HL-60 (cell line): ENCODE measurements at regions not wholly inside any gene's neighbourhood (a gene's known extent, or its start where the extent isn't known, plus 50 kb on each side); places are given as distances from the start of the nearest gene placed in this dataset.
"Not testable (repeated sequence)": the region's sequence is repeated elsewhere in the genome, so short reads cannot be mapped to it uniquely, and the experiment has no call there.

Experiments
- DNase-seq, 2 experiments: peaks; one replicate each; pipeline ENCODE4 v3.0.0-alpha.2; 2010 to 2020; ENCODE audit warnings: low read depth in 1 of 2, low spot score in 1 of 2
- H3K27ac ChIP-seq: fragments of 250-450 bp; sonication (Bioruptor Pico); replicated peaks from 2 replicates; pipeline ENCODE4 v1.5.1; 2020; ENCODE audit warnings: mild to moderate bottlenecking, moderate library complexity
- H3K27me3 ChIP-seq: fragments of 250-450 bp; sonication (Bioruptor Pico); 2 replicates; pipeline ENCODE4 v1.5.1; 2021; ENCODE audit warnings: mild to moderate bottlenecking, moderate library complexity; ENCODE audit not compliant: insufficient read depth, poor library complexity, severe bottlenecking
- H3K4me3 ChIP-seq: replicated peaks from 2 replicates; pipeline ENCODE4 v1.5.1; 2011; ENCODE audit warnings: mild to moderate bottlenecking, control low read depth, low read length; ENCODE audit not compliant: insufficient read depth
- GABPA ChIP-seq: IDR thresholded peaks from 2 replicates; pipeline ENCODE4 v1.6.1; 2012; ENCODE audit warnings: low read depth
- POLR2AphosphoS5 ChIP-seq: IDR thresholded peaks from 2 replicates; pipeline ENCODE4 v1.6.1; 2012; ENCODE audit warnings: low read depth
- SPI1 ChIP-seq: IDR thresholded peaks from 2 replicates; pipeline ENCODE4 v1.6.1; 2012; ENCODE audit warnings: low read depth, mild to moderate bottlenecking, borderline replicate concordance
- TF ChIP-seq, protein P1 (sequence below): IDR thresholded peaks from 2 replicates; pipeline ENCODE4 v1.6.1; 2012; ENCODE audit warnings: low read depth; ENCODE audit not compliant: insufficient replicate concordance
- TF ChIP-seq, protein P2 (sequence below): IDR thresholded peaks from one replicate; pipeline ENCODE4 v1.5.1; 2011; ENCODE audit warnings: low read length, control low read depth, inconsistent platforms; ENCODE audit not compliant: insufficient read depth

DNA sequence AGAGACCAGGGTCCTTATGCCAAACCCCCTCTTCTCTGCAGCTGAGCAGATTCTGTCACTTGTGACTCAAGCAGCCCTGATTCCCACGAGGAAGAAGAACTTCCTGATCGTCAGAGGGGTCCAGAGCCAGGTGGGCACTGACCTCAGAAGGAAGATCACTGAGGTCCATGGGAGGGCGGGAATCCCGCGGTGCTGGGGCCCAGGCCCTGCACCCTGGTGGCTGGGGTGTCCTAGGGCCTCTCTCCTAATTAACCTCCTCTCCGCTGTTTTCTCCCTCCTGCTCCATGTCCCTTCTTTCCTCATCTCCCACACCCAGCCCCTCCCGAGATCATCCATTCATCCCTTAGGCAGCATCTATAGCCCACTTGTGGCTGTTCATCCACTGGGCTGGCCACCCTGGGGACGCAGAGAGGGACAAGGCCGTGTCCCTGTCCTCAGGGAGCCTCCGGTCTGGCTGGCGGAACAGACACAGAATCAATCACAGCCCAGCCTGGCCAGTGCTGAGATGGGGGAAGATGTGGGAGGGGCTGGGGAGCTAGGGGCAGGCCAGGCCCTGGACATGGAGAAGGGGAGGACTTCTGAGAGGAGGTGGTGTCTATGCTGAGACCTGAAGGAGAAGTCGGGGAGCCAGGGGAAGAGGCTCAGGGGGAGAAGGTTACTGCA lies 638.3 kb downstream of the MATN1 start:
- no peak overlapping the region for H3K4me3 ChIP-seq
- H3K27ac ChIP-seq, result no peak overlapping the region
- TF ChIP-seq GABPA (no peak), POLR2AphosphoS5 (no peak)
- DNase-seq, result no peak
- H3K27me3 ChIP-seq, result no peaks in the 10 kb centered on the region

DNA sequence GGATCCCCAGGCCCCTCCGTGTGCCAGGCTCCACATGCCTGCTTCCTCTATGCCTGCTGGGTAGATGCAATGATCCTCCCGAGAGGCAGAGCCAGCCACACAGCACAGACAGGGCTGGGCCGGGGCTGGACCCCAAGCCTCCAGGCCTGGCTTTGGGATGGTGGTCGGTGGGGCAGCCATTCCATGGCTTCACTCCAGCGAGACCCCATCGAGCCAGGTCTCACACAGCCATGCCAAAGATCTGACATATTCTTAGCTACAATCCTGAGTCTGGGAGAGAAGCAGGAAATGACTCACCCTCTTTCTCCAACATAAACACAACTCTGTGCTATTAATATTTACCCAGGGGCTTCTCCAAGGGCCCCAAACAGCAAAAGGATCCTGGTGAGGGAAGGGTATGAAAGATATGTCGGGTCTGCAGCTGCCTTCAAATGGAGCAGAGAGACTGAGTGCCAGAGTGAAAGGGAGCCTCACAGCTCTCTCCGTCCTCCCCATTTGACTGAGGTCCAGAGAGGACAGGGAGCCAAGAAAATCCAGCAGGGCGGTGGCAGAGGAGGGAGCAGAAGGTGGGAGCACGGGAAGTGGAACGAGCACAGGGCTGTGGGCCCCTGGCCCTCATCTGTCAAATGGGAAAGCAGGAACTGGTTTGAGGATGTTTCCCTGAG lies 639.5 kb downstream of the MATN1 start:
- DNase-seq, result no peak
- TF ChIP-seq POLR2AphosphoS5 (no peak), GABPA (no peak), SPI1 (no peak)
- TF ChIP-seq, protein P1, sequence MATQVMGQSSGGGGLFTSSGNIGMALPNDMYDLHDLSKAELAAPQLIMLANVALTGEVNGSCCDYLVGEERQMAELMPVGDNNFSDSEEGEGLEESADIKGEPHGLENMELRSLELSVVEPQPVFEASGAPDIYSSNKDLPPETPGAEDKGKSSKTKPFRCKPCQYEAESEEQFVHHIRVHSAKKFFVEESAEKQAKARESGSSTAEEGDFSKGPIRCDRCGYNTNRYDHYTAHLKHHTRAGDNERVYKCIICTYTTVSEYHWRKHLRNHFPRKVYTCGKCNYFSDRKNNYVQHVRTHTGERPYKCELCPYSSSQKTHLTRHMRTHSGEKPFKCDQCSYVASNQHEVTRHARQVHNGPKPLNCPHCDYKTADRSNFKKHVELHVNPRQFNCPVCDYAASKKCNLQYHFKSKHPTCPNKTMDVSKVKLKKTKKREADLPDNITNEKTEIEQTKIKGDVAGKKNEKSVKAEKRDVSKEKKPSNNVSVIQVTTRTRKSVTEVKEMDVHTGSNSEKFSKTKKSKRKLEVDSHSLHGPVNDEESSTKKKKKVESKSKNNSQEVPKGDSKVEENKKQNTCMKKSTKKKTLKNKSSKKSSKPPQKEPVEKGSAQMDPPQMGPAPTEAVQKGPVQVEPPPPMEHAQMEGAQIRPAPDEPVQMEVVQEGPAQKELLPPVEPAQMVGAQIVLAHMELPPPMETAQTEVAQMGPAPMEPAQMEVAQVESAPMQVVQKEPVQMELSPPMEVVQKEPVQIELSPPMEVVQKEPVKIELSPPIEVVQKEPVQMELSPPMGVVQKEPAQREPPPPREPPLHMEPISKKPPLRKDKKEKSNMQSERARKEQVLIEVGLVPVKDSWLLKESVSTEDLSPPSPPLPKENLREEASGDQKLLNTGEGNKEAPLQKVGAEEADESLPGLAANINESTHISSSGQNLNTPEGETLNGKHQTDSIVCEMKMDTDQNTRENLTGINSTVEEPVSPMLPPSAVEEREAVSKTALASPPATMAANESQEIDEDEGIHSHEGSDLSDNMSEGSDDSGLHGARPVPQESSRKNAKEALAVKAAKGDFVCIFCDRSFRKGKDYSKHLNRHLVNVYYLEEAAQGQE, result no peak
- TF ChIP-seq, protein P2, sequence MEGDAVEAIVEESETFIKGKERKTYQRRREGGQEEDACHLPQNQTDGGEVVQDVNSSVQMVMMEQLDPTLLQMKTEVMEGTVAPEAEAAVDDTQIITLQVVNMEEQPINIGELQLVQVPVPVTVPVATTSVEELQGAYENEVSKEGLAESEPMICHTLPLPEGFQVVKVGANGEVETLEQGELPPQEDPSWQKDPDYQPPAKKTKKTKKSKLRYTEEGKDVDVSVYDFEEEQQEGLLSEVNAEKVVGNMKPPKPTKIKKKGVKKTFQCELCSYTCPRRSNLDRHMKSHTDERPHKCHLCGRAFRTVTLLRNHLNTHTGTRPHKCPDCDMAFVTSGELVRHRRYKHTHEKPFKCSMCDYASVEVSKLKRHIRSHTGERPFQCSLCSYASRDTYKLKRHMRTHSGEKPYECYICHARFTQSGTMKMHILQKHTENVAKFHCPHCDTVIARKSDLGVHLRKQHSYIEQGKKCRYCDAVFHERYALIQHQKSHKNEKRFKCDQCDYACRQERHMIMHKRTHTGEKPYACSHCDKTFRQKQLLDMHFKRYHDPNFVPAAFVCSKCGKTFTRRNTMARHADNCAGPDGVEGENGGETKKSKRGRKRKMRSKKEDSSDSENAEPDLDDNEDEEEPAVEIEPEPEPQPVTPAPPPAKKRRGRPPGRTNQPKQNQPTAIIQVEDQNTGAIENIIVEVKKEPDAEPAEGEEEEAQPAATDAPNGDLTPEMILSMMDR, result no peak
- Histone ChIP-seq H3K27ac (no peak overlapping the region), H3K27me3 (no peaks in the 10 kb centered on the region), H3K4me3 (no peak overlapping the region)

DNA sequence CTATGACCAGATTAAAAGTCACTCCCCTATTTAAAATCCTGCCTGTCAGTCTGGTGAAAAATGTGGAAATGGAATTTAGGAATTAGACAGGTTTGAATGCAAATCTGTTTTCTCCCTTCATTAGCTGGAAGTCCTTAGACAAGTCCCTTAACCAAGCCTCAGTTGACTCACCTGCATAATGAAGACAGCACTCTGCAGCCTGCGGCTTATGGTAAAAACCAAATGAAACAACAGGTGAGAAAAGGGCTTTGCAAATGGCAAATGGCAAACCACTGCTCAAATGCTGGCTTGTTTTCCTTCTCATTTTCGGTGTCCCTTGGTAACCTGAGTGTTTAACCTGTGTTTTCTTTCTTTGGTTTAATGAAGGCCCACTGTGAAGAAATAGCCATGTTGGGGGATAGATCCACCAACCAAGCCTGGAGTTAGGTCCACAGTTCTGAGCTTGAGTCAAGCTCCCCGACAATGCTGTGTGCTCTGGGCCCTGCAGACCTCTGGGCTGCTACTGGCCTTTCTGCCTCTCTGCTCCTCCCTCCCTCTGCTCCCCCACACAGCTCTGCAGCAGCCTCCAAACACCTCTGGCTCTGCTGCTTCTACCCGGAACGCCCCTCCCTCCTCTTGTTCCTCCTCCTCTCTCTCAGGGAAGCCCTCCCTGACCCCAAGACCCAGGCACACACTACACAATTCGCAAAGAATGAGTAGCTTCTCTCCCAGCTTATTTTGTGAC lies 641.8 kb downstream of the MATN1 start:
- H3K27ac ChIP-seq, result no peak overlapping the region
- no peak for DNase-seq
- no peaks in the 10 kb centered on the region for H3K27me3 ChIP-seq
- no peak overlapping the region for H3K4me3 ChIP-seq
- TF ChIP-seq, protein P1, result no peak
- no peak for TF ChIP-seq POLR2AphosphoS5
- TF ChIP-seq SPI1, result no peak
- TF ChIP-seq, protein P2, result no peak
- no peak for TF ChIP-seq GABPA

DNA sequence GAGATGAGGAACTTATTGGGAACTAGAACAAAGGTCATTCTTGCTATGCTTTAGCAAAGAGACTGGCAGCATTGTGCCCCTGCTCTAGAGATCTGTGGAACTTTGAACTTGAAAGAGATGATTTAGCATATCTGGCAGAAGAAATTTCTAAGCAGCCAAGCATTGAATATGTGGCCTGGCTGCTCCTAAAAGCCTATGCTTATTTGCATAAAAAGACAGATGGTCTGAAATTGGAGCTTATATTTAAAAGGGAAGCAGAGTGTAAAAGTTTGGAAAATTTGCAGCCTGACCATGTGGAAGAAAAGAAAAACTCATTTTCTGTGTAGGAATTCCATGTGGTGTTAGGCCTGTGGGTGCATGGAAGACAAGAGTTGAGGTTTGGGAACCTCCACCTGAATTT lies 647.5 kb downstream of the MATN1 start:
- DNase-seq, H3K4me3 ChIP-seq, H3K27ac ChIP-seq, H3K27me3 ChIP-seq: not testable (repeated sequence)
